Cardiac septum (tissue), 1 donor: ENCODE measurements at regions not wholly inside any gene's neighbourhood (a gene's known extent, or its start where the extent isn't known, plus 50 kb on each side); places are given as distances from the start of the nearest gene placed in this dataset.

ENCODE experiments used
- DNase-seq: peaks from one replicate; pipeline ENCODE4 v3.0.0-alpha.2; 2020; ENCODE audit warnings: low spot score
- intact Hi-C: fragments of 100-400 bp; cut with DNase I; formaldehyde crosslinking; loops from one replicate; pipeline ENCODE4 v1.14.0; 2022
- donor health status: DM: no; HTN: no; CAD: no.

GRCh38 chr2:136381722-136382633 is 264.0 kb upstream of the CXCR4 start:
- intact Hi-C loops = no loop called here

GRCh38 chr2:136381245-136381644 is 263.3 kb upstream of the CXCR4 start:
- intact Hi-C loops = no loop called here
- no peak for DNase-seq

More at GRCh38 chr2:136381722-136382633, 264.0 kb upstream of the CXCR4 start:
- no peak for DNase-seq

- no peak for DNase-seq
- intact Hi-C loops = loop anchor here (2.0 to 10.0 kb wide), 3 partner anchors 262 to 462 kb away; partner anchors contain the start of genes CXCR4 and DARS1
These were observed 261.0 kb upstream of the CXCR4 start for GRCh38 chr2:136378712-136379595.

- DNase-seq = no peak
- intact Hi-C loops = loop anchor here (2.0 to 10.0 kb wide), 3 partner anchors 260 to 461 kb away; partner anchors contain the start of genes CXCR4 and DARS1
These were observed 259.8 kb upstream of the CXCR4 start for GRCh38 chr2:136377423-136378382.

GRCh38 chr2:136376798-136377211 is 258.9 kb upstream of the CXCR4 start:
- no peak for DNase-seq
- intact Hi-C loops = loop anchor here (5.0 to 10.0 kb wide), 2 partner anchors 260 to 392 kb away; partner anchors contain the start of genes CXCR4 and DARS1

GRCh38 chr2:136376211-136376610 is 258.3 kb upstream of the CXCR4 start:
- no peak for DNase-seq

GRCh38 chr2:136375017-136375901 is 257.3 kb upstream of the CXCR4 start:
- intact Hi-C loops = loop anchor here (5.0 to 10.0 kb wide), 2 partner anchors 258 to 390 kb away; partner anchors contain the start of genes CXCR4 and DARS1
- DNase-seq = no peak

More at GRCh38 chr2:136376211-136376610, 258.3 kb upstream of the CXCR4 start:
- intact Hi-C loops = loop anchor here (5.0 to 10.0 kb wide), 2 partner anchors 259 to 391 kb away; partner anchors contain the start of genes CXCR4 and DARS1

- intact Hi-C loops = loop anchor here (10.0 kb wide), 1 partner anchor 389 kb away; the partner anchor contains the start of gene DARS1
- no peak for DNase-seq
These were observed 255.9 kb upstream of the CXCR4 start for GRCh38 chr2:136373841-136374240.

- intact Hi-C loops = loop anchor here (10.0 kb wide), 1 partner anchor 388 kb away; the partner anchor contains the start of gene DARS1
- DNase-seq = no peak
These were observed 255.1 kb upstream of the CXCR4 start for GRCh38 chr2:136373029-136373428.

- intact Hi-C loops = no loop called here
- DNase-seq = no peak
These were observed 246.0 kb upstream of the CXCR4 start for GRCh38 chr2:136363900-136364299.

- intact Hi-C loops = no loop called here
- no peak for DNase-seq
These were observed 245.5 kb upstream of the CXCR4 start for GRCh38 chr2:136363470-136363869.

- no peak for DNase-seq
- intact Hi-C loops = no loop called here
These were observed 244.9 kb upstream of the CXCR4 start for GRCh38 chr2:136362676-136363390.

- no peak for DNase-seq
- intact Hi-C loops = no loop called here
These were observed 243.6 kb upstream of the CXCR4 start for GRCh38 chr2:136361521-136361920.

- no peak for DNase-seq
- intact Hi-C loops = no loop called here
These were observed 242.8 kb upstream of the CXCR4 start for GRCh38 chr2:136360790-136361189.

- DNase-seq = no peak
- intact Hi-C loops = no loop called here
These were observed 241.4 kb upstream of the CXCR4 start for GRCh38 chr2:136359121-136359965.

- intact Hi-C loops = no loop called here
- DNase-seq = no peak
These were observed 240.6 kb upstream of the CXCR4 start for GRCh38 chr2:136358576-136358975.
